CD4-positive, alpha-beta T cell treated with Interleukin-4 for 1 hour (primary cell): ENCODE measurements at regions not wholly inside any gene's neighbourhood (a gene's known extent, or its start where the extent isn't known, plus 50 kb on each side); places are given as distances from the start of the nearest gene placed in this dataset.

Source experiments
- DNase-seq, 2 donors: peaks; one replicate each; pipeline ENCODE4 v3.0.0-alpha.2; 2020 to 2022

GRCh38 chr10:9615189-9615588 is 1402.5 kb upstream of the CELF2 start:
- DNase-seq = no peak

DNA sequence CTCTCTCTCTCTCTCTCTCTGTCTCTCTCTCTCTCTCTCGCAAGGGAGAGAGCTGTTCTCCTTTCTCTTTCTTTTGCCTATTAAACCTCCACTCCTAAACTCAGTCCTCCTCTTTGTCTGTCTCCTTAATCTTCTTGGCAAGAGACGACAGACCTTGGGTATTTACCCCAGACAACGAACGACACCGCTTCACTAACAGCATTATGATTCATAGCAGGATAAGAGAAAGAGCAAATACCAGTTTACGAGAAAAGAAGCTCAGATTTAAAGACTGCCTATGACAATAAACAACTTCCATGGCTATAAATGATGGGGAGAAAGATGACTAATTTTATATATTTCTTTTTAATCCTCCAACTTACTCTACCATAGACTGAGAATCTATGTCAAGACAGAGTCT is 1396.5 kb upstream of the CELF2 start:
- DNase-seq = no peak

DNA sequence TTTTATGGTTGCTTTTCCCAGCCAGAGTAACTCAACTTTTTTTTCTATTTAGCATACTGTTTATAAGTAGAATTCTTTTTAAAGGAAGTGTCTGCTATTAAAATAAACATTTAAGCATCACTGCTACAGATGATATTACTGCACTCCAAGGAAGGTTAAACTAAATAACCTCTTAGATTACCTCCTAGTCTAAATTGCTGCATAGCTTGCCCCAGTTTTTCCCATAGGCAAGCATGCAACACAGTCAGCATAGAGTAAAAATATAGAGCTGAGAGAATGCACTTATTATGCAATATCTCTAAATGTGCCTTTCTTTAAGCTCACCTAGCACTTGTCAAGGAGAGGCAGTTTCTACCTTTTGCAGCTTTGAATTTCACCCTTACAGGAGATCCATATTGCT is 1392.4 kb upstream of the CELF2 start:
- no peak for DNase-seq

GRCh38 chr10:9634466-9634865 is 1383.2 kb upstream of the CELF2 start:
- no peak for DNase-seq

DNA sequence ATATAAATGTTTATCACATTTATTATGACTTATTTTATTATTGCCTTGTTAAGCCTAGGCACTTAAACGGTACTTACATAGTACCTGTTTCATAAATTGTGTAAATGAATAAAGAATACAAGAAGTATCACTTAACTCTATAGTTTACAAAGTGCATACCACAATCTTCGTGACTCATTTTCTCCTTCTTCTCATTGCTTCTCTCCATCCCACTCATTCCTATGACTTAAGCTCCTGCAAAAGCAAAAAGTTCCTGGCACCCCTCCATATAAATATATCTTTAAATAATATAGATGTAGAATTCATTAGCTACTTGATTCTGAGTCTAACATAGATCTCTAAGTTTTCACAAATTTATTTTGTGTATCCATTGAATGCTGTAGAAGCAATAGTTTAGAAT is 1382.0 kb upstream of the CELF2 start:
- no peak for DNase-seq

DNA sequence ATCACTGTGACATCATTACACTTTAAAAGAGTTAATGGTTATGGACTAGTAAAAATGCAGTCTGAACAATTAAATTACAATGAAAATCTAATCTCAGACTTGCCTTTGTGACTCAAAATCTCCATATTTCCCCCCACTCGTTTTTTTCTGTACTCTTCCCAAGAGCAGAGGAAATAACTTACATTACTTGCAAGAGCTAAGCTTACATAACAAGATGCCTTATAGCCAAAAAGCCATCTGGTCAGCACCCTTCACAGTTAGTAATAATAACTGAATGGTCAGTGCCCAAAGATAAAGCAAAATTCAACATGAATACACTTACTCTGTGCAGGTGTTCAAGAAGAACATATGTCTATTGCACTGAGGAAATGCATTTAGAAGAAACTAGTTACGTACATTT is 1381.5 kb upstream of the CELF2 start:
- DNase-seq = no peak

DNA sequence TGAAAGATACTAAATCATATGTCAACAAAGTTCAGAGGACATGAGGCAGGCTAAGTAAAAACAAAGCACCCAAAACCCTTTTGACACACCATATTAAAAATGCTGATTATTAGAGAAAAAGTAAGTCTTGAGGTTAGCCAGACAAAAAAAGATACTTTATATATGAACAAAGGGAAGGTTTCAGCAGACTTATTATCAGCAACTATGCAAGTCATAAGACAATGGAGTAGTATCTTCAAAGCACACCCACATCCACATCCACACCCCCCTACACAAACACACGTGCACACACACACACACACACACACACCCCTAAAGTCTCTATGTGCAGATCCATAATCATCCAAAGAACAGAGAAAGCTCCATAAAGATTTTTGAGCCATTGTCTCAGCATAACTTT is 1373.9 kb upstream of the CELF2 start:
- DNase-seq = no peak

- DNase-seq = no peak
Observed at GRCh38 chr10:9645404-9645803, 1372.3 kb upstream of the CELF2 start.

- DNase-seq = no peak
Observed at GRCh38 chr10:9645928-9646600, 1371.6 kb upstream of the CELF2 start.

DNA sequence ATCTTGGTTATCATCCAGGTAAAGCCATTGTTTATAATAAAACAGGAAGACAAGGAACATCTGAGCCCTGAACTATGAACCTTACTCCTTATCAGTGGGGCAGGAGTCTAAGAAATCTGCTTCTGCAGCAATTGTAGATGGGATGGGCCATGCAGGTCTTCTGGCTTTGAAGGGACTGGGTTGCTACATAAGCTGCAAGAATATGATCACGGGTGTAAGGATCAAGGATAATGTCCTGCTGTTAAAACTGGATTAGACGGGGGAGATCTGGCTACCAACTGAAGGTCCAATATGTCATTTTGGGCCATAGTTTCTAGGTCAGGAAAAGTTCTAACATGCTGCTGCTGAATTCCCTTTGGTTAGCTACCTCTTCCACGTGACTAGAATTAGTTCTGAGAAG is 1363.4 kb upstream of the CELF2 start:
- DNase-seq = no peak

DNA sequence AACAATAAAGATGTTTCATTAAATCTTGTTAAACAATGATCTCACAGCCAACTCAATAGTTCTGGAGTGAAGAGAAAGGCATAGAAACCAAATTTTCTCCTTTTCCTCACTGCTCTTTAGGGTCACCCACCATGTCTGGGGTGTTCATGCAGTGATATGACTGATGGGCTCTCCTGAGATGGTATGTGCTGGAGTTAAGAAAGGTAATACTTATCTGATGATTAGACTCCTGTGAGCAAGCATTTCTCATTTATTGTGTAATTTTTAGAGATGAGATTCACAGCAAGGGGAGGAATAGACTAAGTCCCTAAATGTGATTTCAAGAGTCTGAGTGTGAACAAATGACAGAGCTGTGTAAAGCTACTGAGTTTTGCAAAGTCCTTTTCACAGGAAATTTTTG is 1361.3 kb upstream of the CELF2 start:
- DNase-seq = no peak

DNA sequence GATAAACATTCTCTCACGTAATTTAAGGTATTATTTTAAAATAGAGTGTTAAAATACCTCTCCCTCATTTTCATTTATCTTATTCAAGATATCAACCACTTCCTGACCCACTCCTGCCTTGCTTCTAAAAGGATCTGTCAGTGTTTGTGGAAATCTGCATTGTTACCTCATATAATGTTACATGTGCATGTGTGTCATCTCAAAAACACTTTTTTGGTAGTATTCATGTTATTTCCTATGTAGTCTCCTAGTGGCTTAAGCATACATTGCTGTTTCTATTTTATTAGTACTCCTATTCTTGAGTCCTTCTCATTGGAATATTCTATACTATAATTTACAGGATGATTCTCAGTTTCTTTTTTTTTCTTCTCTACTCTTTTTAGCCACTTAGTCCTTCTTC is 1360.7 kb upstream of the CELF2 start:
- DNase-seq = no peak

- no peak for DNase-seq
Observed at GRCh38 chr10:9657530-9657929, 1360.1 kb upstream of the CELF2 start.

DNA sequence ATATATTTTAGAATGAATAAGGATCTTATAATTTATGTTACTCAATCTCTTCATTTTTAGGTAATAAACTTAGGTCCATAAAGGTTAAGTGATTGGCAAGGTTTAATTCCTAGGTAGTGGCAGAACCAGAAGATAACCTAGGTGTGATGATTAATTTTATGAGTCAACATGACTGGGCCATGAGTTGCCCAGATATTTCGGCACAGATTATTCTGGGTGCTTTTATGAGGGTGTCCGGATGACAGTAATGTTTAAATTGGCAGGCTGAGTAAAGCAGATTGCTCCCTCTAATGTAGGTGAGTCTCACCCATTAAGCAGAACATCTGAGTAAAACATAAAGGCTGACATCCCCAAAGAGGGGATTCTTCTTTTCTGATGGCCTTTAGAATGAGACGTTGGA is 1349.3 kb upstream of the CELF2 start:
- DNase-seq = no peak

DNA sequence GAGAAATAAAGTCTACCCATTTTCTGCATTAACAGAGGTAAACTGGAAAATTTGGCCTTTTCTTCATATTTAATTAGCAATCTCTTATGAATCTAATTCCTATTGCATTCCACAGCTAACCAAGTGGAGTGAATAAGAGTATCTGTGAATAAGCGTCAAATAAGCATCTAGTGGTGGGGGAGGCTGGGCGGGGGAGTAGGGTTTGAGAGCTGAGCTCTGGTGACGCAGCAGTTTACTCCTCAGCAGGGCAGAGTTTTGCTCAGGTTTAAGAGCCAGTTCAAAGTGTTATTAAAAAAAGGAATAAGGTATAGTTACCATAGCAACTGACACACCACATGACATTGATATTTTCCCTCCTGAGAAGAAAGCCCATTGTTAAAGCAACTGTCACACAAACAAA is 1346.8 kb upstream of the CELF2 start:
- DNase-seq = no peak

GRCh38 chr10:9681655-9682054 is 1336.0 kb upstream of the CELF2 start:
- DNase-seq = no peak

DNA sequence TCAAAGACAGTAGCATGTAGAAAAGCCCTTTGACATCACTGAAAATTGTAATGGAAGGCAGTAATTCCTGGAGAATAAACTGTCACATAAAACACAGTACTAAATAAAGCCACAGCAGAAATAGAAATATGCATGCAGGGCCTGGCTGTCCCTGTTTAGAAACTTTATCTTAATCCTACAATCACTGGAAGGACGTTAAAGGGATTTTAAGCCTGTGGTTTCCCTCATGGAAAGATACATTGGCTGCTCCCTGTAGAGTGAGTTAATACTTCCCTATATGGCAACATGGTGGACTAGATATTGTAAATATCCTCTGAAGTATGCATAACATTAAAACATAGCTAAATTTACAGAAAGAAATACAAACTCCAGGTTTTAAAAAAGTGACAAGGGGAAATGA is 1334.9 kb upstream of the CELF2 start:
- no peak for DNase-seq

DNA sequence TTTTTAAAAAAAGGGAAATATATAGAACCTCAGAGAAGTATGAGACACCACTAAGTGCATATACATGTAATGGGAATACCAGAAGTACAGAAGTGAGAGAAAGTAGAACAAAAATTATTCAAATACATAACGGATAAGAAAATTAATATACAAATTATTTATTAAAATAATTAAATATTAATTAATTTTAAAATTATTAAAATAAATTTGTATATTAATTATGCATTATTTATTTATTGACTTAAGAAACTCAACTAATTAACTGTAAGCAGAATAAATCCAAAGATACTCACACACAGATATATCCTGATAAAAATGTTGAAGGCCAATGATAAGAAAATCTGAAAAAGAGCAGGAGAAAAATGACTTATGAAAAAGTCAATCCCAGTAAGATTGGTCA is 1333.5 kb upstream of the CELF2 start:
- no peak for DNase-seq

GRCh38 chr10:9685596-9685995 is 1332.1 kb upstream of the CELF2 start:
- no peak for DNase-seq

DNA sequence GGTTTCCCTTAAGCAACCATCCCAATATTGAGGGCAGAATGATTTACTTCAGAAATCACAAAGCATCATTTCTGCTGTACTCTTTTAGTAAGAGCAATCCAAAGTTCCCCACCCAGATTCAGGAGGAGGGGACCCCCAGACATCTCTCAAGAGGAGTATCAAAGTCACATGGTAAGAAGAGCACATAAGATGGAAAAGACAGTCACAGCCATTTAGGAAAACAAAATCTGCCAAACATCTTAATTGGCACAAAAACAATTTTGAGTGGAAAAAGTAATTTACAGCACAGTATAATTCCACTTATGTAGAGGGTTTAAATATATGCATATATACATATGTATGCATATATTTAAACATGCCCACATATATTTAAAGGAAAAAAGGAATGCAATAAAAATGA is 1329.0 kb upstream of the CELF2 start:
- no peak for DNase-seq

- no peak for DNase-seq
Observed at GRCh38 chr10:9707216-9707615, 1310.5 kb upstream of the CELF2 start.

- DNase-seq = no peak
Observed at GRCh38 chr10:9709849-9710248, 1307.8 kb upstream of the CELF2 start.

GRCh38 chr10:9712393-9712792 is 1305.3 kb upstream of the CELF2 start:
- no peak for DNase-seq

DNA sequence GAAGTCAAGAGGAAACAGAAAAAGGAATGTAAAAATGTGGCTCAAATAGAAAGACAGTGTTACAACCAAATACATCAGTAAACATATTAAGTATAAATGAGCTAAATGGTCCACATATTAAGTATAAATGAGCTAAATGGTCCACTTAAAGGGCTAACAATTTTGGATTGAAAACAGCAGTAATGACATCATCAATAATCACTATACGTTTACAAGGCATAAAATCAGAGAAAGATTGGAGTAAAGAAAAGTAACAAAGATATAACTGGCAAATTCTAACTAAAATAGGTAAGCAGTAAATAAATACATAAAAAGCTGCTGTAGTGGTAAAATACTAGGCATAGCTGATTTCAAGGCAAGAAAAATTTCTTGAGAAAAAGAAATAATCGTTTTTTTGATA is 1298.4 kb upstream of the CELF2 start:
- no peak for DNase-seq

GRCh38 chr10:9733766-9734165 is 1283.9 kb upstream of the CELF2 start:
- no peak for DNase-seq

GRCh38 chr10:9734218-9734617 is 1283.5 kb upstream of the CELF2 start:
- DNase-seq = no peak
